Smooth muscle cell of the brain vasculature (primary cell): ENCODE measurements at regions not wholly inside any gene's neighbourhood (a gene's known extent, or its start where the extent isn't known, plus 50 kb on each side); places are given as distances from the start of the nearest gene placed in this dataset.

Experiments
- DNase-seq: peaks from one replicate; pipeline ENCODE4 v3.0.0-alpha.2; 2012; ENCODE audit warnings: low read depth, low spot score

- no peak for DNase-seq
Observed at GRCh38 chrX:39504850-39505259, 592.9 kb downstream of the BCOR start.

DNA sequence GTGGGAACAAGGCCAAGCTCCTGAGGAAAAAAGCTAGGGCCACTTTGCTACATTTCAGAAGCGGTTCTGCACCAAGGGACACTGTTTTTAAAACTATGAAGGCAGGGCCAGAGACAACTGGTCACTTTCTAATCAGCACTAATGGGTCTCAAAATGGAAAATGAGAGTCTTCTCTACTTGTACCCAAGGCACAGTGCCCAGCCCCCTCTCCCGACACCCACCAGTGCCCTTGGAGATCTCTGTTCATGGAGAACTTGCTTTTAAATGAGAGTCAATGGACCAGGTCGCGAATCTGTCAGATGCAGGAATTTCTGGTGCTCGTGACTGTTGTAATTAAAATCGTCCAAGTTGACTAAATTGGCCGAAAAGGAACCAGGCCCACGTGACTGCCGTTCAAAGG lies 591.6 kb downstream of the BCOR start:
- no peak for DNase-seq

- DNase-seq = no peak
Observed at GRCh38 chrX:39507034-39507433, 590.7 kb downstream of the BCOR start.

DNA sequence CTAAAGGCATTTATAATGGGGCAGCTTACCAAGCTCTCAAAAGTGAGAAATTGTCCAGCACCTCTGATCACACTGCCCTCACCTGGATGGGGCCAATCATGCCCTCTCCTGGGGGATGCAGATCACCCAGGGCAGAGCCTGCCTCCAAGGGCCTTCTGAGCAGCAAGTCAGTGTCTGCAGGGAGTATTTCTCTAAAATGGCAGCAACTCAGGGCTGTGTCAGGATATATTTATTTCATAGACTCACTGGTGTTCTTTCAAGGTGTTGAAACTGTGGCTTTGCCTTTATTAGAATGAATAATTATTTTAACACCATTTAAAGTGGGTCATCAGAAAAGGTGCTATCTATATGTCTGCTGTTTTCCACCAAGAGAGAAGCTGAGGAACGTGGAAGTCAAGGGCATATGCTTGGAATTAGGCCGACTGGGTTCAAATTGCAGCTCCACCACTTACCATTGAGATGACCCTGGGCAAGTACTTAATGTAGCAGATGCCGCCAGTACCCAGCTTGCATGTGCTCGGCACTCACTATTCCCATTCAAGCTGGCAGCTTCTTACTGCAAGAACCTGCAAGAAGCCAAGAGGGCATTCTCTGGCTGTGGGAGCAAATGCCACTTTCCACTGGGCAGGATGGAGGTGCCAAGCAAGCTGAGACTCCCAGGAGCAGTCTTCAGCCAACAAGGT lies 590.0 kb downstream of the BCOR start:
- no peak for DNase-seq

- no peak for DNase-seq
Observed at GRCh38 chrX:39508300-39508692, 589.5 kb downstream of the BCOR start.

- no peak for DNase-seq
Observed at GRCh38 chrX:39509157-39509556, 588.6 kb downstream of the BCOR start.

- no peak for DNase-seq
Observed at GRCh38 chrX:39513836-39514235, 583.9 kb downstream of the BCOR start.

DNA sequence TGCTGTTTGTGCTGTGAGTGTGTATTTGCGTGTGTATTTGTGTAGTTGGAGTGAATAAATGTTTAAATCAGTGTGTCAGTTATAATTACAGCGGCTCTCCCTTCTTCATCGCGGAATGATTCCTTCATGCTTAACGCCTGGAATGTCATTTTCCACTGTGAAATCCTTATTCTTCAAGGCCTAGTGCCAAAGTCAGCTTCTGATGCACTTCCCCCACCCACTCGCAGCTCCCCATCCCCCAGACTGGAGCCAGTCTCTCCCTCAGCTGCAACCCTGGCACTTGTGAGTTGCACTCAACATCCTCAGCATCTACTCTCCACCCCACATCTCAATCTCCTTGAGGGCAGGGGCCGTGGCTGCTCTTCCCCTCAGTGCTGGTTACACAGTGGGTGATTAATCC lies 583.0 kb downstream of the BCOR start:
- no peak for DNase-seq

DNA sequence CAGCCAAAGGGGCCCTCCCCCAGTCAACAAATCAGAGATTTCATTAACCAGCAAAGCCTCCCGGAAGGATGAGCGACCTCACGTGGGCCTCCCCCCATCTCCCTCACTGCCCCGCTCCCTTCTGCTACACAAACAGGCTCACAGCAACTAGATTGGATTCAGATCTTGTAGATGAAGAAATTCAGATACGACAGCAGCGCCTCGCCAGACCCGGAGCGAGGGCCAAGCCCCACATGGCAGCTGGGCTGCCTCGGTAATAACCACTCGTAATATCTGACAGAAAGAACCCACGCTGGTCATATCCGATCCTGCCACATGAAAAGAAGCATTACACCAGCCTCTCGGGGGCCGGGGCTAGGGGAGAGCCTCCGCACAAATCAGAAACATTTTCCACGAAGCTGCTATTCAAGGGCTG lies 581.3 kb downstream of the BCOR start:
- no peak for DNase-seq

GRCh38 chrX:39518476-39519029 lies 579.2 kb downstream of the BCOR start:
- no peak for DNase-seq

DNA sequence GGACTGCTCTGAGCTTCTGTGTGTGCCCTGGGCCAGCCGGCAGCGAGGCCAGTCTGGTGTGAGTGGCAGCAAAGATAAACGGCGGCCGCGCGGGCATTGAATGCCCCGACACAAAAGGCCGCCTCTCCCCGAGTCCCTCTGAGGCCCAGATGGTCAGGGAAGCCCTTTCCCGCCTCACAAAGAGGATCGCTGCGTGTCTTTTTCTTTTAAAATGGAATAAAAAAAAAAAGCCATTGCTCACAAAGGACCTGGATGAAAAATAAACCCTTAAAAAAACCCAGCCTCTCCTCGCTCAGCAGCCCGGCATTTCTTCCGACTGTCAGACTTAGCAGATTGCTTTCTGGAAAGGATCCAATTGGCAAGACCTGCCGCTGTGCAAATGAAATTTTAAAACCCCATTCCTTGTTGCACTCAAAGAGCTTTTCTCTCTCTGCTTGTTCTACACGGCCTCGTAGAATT lies 578.7 kb downstream of the BCOR start:
- DNase-seq = no peak

DNA sequence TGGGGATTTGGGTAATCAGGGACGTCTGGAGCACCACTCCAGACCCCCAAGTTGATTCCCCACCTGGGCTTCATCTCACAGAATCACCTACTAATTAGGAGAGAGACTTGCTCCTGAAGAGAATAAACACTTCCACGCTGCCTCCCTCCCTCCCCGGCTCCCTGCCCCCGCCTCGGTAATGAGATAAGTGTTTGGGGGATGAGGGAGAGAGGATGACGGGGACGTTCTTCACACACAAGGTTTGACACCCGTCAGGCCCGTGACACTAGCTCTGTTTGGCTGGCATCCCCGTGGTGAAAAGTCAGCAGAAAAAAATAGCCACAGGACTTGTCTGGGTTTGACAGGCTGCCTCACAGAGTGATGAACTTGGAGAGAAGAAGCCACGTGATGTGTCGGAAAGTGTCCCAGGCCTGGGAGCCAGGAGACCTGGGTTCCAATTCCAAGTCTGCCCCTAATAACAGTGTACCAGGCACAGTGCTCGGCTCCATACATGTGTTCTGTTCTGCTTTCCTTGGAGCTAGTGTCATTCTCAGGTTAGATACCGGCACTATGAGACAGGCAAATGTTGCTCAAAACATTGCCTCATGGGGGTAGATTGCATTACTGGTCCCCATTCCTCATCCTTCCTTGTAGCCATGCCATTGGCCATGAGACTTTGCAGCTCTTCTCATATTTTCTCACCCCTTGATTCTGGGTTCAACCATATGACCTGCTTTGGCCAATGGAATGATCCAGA lies 578.0 kb downstream of the BCOR start:
- DNase-seq = no peak

DNA sequence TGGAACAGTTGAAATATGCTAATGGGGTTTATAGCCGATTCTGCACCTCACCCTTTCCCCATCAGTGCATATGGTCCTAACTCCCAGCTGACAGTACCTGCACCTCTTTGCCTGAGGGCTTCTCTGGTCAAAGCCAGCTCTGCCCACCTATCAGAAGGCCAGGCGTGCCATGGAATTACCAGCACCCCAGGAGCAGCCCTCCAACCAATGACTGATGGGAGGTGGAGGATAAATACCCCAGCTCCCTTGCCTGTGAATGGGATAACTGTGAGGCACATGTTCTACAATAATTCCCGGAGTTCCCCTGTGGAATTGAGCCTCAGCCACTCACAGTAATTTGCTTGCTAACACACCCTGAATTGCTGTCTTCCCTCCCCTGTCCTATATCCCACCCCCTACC lies 572.0 kb downstream of the BCOR start:
- no peak for DNase-seq

DNA sequence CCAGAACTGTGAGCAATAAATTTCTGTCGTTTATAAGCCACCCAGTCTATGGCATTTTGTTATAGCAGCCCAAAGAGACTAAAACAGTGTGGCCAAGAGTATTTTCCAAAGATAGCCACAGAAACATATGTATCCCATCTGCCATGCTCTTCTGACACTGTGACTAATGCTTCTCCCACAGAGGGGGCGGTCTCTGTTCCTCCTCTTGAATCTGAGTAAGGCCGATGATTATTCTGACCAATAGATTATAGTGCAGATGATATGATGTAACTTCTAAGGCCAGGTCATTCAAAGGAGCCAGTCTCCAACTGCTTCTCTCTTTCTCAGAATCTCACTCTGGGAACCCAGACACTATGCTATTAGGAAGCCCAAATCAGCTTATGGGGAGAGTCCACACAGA lies 570.7 kb downstream of the BCOR start:
- DNase-seq = no peak

GRCh38 chrX:39528161-39528916 lies 569.4 kb downstream of the BCOR start:
- DNase-seq = no peak

DNA sequence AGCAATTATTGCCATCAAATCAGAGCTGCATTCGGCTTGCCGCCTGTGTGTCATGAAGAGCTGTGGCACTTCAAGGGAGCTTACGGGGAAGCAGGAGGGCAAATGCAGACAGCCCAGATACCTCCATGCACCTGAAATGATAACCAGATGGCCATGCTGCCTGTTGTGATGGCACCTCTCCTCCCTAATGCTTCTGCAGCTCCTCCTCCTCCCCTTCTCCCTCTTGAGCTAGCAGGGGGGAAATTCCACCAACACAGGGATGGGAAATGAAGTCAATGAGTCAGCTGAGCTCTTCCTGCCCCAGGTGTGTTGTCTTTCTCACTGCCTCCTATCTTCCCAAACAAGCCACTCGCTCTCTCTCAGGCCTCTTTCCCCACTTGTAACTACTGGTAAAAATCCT lies 565.0 kb downstream of the BCOR start:
- DNase-seq = no peak

GRCh38 chrX:39534949-39535348 lies 562.8 kb downstream of the BCOR start:
- no peak for DNase-seq

DNA sequence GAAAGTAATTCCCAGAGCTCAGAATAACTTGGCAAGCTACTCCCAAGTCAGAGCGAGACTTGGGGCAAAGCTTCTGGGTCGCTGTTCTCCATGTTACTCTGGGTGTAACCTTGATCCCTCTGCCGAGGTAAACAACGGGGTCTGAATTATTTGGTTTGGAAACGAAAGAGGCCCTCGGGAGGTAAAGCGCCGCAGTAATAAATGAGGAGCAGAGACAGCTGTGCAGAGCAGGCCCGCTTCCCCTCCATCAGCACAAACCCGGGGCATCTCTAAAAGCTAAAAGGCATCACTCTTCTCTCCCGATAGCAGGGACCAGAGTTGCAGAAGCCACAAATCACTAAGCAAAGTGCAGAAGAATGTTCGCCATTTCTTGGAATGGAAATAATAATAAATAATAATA lies 561.5 kb downstream of the BCOR start:
- no peak for DNase-seq

DNA sequence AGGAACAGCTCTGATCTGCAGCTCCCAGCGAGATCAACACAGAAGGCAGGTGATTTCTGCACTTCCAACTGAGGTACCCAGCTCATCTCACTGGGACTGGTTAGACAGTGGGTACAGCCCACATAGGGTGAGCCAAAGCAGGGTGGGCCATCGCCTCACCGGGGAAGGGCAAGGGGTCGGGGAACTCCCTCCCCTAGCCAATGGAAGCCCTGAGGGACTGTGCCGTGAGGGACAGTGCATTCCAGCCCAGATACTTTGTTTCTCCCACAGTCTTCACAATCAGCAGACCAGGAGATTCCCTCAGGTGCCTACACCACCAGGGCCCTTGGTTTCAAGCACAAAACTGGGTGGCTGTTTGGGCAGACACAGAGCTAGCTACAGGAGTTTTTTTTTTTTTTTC lies 555.9 kb downstream of the BCOR start:
- no peak for DNase-seq

GRCh38 chrX:39542316-39542715 lies 555.4 kb downstream of the BCOR start:
- DNase-seq = no peak

- no peak for DNase-seq
Observed at GRCh38 chrX:39550795-39551361, 546.9 kb downstream of the BCOR start.

DNA sequence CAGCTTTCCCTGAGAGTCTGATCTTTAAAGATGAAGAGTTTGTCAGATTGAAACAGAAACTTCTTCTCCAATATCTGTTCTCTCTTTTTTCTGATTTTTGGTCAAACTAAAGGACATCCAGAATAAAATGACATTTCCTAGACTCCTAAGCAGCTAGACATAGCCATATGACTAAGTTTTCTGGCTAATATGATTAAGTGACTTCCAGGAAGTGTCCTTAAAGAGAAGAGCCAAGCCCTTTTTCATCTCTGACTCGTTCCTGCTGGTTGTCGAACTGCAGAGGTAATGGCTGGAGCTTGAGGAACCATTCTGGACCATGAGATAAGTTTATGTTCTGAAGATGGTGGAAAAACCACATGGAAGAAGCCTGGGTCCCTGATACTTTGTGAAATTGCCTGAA lies 546.0 kb downstream of the BCOR start:
- DNase-seq = no peak
